ENCODE measurements at regions not wholly inside any gene's neighbourhood (a gene's known extent, or its start where the extent isn't known, plus 50 kb on each side); places are given as distances from the start of the nearest gene placed in this dataset.

DNA sequence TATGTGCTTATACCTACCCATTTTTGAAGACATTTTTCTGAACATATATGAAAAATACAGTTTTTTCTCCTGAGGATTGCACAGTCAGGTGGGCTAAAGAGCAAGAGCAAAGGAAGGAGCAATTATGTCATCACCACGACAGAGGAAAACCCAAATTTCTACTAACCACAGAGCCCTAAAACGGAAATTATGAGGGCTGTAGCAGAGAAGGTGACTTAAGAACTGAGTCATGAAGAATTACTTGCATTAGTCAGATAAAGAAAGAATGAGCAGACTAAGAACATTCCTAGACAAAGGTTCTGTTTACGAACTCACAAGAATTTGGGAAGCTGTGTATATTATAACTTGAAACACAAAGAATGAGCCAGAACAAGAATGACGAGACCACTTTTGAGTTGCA lies 974.4 kb downstream of the NXPH1 start:
- no peak for DNase-seq (ENCODE audit: extremely low read depth, low read depth)

DNA sequence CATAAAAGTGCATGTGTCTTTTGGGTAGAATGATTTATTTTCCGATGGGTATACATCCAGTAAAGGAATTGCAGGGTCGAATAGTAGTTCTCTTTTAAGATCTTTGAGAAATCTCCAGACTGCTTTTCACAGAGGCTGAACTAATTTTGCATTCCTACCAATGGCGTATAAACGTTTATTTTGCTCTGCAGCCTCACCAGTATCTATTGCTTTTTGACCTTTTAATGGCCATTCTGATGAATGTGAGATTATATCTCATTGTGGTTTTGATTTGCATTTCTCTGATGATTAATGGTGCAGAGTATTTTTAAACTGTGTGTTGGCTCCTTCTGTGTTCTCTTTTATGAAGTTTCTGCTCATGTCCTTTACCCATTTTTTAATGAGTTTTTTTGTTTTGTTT lies 1020.1 kb downstream of the NXPH1 start:
- DNase-seq (ENCODE audit: extremely low read depth, low read depth), result no peak
- no peak for TF ChIP-seq CTCF (IDR thresholded peaks at IDR 0.05; ENCODE audit: low read depth, low read length)

More for the DNA sequence above, 974.4 kb downstream of the NXPH1 start:
- TF ChIP-seq CTCF (IDR thresholded peaks at IDR 0.05; ENCODE audit: low read depth, low read length), result no peak

DNA sequence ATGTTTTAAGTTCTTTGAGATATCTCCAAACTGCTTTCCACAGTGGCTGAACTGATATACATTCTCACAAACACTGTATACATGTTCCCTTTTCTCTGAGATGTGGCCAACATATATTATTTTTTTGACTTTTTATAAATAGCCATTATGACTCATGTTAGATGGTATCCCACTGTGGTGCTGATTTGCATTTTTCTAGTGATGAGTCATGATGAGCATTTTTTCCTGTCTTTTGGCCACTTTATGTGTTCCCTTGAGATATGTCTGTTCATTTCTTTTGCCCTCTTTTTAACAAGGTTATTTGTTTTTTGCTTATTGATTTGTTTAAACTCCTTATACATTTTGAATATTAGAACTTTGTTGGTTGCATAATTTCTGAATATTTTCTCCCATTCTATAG lies 1055.1 kb downstream of the NXPH1 start:
- DNase-seq (ENCODE audit: extremely low read depth, low read depth), result peak; percentile 20
- no peak for TF ChIP-seq CTCF (IDR thresholded peaks at IDR 0.05; ENCODE audit: low read depth, low read length)

DNA sequence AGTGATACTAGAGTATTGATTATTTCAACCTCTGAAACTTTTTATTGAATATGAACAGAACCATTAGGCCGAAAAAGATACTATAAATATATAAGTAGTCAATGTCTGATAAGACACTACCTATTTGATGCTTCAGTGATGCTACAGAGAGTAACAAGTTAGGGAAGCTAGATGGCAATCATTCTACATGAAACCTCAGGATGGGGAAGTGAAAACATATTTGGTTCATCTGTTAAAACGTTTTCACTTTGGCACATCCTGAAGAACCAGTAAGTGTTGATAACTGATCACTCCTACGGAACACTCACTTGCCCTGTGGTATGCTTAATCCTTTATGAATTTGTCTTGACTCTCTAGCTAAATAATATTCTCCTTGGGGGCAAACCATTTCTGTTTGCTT lies 1064.9 kb downstream of the NXPH1 start:
- no peak for DNase-seq (ENCODE audit: extremely low read depth, low read depth)
- TF ChIP-seq CTCF (IDR thresholded peaks at IDR 0.05; ENCODE audit: low read depth, low read length), result no peak

DNA sequence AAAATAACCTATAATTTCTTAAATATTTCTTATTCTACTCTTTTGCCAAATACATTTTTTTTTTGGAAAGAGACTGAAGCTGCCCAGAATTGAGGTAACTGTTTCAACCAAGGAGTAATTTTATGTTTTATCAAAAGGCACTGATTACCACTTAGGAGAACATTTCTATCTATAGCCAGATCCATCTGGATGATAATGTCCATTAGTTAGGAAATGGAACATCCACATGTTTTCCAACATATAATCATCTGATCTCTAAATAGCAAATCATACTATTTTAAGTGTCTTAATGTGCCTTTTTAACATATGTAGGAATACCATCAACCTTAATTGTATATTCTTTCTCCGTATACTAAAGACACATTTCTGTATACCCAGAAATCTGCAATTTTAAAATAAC lies 1068.9 kb downstream of the NXPH1 start:
- DNase-seq (ENCODE audit: extremely low read depth, low read depth), result no peak
- no peak for TF ChIP-seq CTCF (IDR thresholded peaks at IDR 0.05; ENCODE audit: low read depth, low read length)

DNA sequence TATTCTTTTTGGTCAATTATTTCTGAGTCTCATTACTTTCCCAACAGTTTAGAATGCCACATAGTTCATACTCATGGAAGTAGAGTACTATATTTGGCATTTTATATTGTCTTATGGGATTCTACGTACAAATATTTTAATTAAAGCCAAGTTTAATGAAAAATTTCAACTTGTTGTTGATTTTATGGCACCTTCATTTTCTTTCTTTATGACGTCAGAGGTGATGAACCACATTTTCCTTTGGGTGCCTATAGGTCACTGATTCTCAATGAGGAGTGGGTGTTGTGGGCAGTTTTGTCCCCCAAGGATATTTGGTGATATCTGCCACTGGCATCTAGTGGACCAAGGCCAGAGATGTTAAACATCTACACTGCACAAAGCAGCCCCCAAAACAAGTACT lies 1071.3 kb downstream of the NXPH1 start:
- TF ChIP-seq CTCF (IDR thresholded peaks at IDR 0.05; ENCODE audit: low read depth, low read length), result no peak
- no peak for DNase-seq (ENCODE audit: extremely low read depth, low read depth)

DNA sequence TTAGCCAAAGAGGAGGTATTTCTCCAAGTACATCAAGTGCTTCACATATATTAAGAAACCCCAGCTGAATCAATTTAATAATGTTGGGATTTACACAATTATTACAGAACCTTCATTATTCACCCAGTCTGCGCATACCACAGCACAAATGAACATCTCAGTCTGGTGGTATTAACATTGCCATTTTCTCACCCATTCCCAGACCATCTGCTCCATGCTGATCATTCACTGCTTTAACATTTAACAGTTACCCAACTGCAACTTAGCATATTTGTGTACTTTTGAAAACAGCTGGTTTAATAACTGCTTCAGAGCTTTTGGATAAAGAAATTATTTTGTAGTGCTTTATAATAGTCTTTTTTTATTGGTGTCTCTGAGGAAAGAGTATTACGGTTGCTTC lies 1072.1 kb downstream of the NXPH1 start:
- TF ChIP-seq CTCF (IDR thresholded peaks at IDR 0.05; ENCODE audit: low read depth, low read length), result no peak
- no peak for DNase-seq (ENCODE audit: extremely low read depth, low read depth)
